WTC11 (cell line): ENCODE measurements at regions not wholly inside any gene's neighbourhood (a gene's known extent, or its start where the extent isn't known, plus 50 kb on each side); places are given as distances from the start of the nearest gene placed in this dataset.

ENCODE experiments used
- ATAC-seq: fragments of 200-7000 bp; cut with Tn5 transposase; 2 replicates; pipeline ENCODE4 v1.10.0; 2021; ENCODE audit warnings: mild to moderate bottlenecking, moderate library complexity
- CTCF ChIA-PET: fragments of 300-600 bp; sonication (Branson Sonifier 250); formaldehyde crosslinking; loops from one replicate; lab custom pipeline; 2021; ENCODE audit warnings: antibody characterized with exemption; lab: Charles Lee
- POLR2A ChIA-PET: fragments of 350-600 bp; sonication (Branson Sonifier 250); formaldehyde crosslinking; loops from one replicate; lab custom pipeline; 2021; ENCODE audit warnings: antibody characterized with exemption; lab: Charles Lee
- DNase-seq: peaks from one replicate; pipeline ENCODE4 v3.0.0; 2021; ENCODE audit warnings: low spot score
- H3K27ac Mint-ChIP-seq: 2 replicates; pipeline ENCODE4 v1.8.0; 2021; ENCODE audit warnings: mixed read lengths
- H3K27me3 Mint-ChIP-seq: 2 replicates; pipeline ENCODE4 v1.8.0; 2021; ENCODE audit warnings: low read depth, mild to moderate bottlenecking, moderate library complexity, mixed read lengths
- H3K36me3 Mint-ChIP-seq: 2 replicates; pipeline ENCODE4 v1.8.0; 2021; ENCODE audit warnings: mixed read lengths
- H3K4me1 Mint-ChIP-seq: 2 replicates; pipeline ENCODE4 v1.8.0; 2022; ENCODE audit warnings: mixed read lengths
- H3K4me3 Mint-ChIP-seq: 2 replicates; pipeline ENCODE4 v1.8.0; 2021; ENCODE audit warnings: mild to moderate bottlenecking, moderate library complexity, mixed read lengths
- H3K9me3 Mint-ChIP-seq: 2 replicates; pipeline ENCODE4 v1.8.0; 2021; ENCODE audit warnings: mixed read lengths
- ESRRA ChIP-seq: sonication (generic); formaldehyde crosslinking; IDR thresholded peaks from 2 replicates; pipeline ENCODE4 v1.8.1; 2022; ENCODE audit warnings: mild to moderate bottlenecking, missing genetic modification reagents, borderline replicate concordance
- IRF2 ChIP-seq: sonication (generic); formaldehyde crosslinking; IDR thresholded peaks from 2 replicates; pipeline ENCODE4 v1.8.0; 2022; ENCODE audit warnings: low read depth, missing genetic modification reagents, borderline replicate concordance
- JUN ChIP-seq: sonication (generic); formaldehyde crosslinking; IDR thresholded peaks from 2 replicates; pipeline ENCODE4 v1.8.0; 2023; ENCODE audit warnings: mild to moderate bottlenecking, missing genetic modification reagents
- MYBL2 ChIP-seq: sonication (generic); formaldehyde crosslinking; IDR thresholded peaks from 2 replicates; pipeline ENCODE4 v1.8.1; 2023; ENCODE audit warnings: mild to moderate bottlenecking, moderate library complexity, missing genetic modification reagents
- TCF7 ChIP-seq: sonication (generic); formaldehyde crosslinking; IDR thresholded peaks from 2 replicates; pipeline ENCODE4 v1.8.0; 2022; ENCODE audit warnings: mild to moderate bottlenecking, low read depth, missing genetic modification reagents, moderate library complexity
- ZNF232 ChIP-seq: sonication (generic); formaldehyde crosslinking; IDR thresholded peaks from 2 replicates; pipeline ENCODE4 v1.8.0; 2022; ENCODE audit warnings: mild to moderate bottlenecking, missing genetic modification reagents
- ZNF416 ChIP-seq: fragments of 250-450 bp; sonication (Bioruptor Pico); IDR thresholded peaks from 2 replicates; pipeline ENCODE4 v1.9.0; 2021; ENCODE audit warnings: mild to moderate bottlenecking, inconsistent platforms
- ZNF423 ChIP-seq: fragments of 250-450 bp; sonication (Bioruptor Pico); IDR thresholded peaks from 2 replicates; pipeline ENCODE4 v2.1.2; 2022; ENCODE audit warnings: mild to moderate bottlenecking, moderate library complexity
- ZNF671 ChIP-seq: fragments of 250-450 bp; sonication (Bioruptor Pico); IDR thresholded peaks from 2 replicates; pipeline ENCODE4 v1.8.0; 2021; ENCODE audit warnings: mild to moderate bottlenecking
- TF ChIP-seq, protein P1 (sequence below): sonication (generic); formaldehyde crosslinking; IDR thresholded peaks from 2 replicates; pipeline ENCODE4 v1.8.0; 2022; ENCODE audit warnings: mild to moderate bottlenecking, missing genetic modification reagents
- TF ChIP-seq, protein P2 (sequence below): fragments of 250-450 bp; sonication (Bioruptor Pico); IDR thresholded peaks from 2 replicates; pipeline ENCODE4 v1.9.0; 2021; ENCODE audit warnings: mild to moderate bottlenecking
- TF ChIP-seq, protein P3 (sequence below): fragments of 250-450 bp; sonication (Bioruptor Pico); conservative IDR thresholded peaks from 2 replicates; pipeline ENCODE4 v1.9.0; 2021; ENCODE audit warnings: mild to moderate bottlenecking
- TF ChIP-seq, protein P4 (sequence below): sonication (generic); formaldehyde crosslinking; IDR thresholded peaks from 2 replicates; pipeline ENCODE4 v1.8.0; 2023; ENCODE audit warnings: missing genetic modification reagents, mild to moderate bottlenecking, borderline replicate concordance
- TF ChIP-seq, protein P5 (sequence below): fragments of 250-450 bp; sonication (Bioruptor Pico); IDR thresholded peaks from 2 replicates; pipeline ENCODE4 v1.8.0; 2021; ENCODE audit warnings: mild to moderate bottlenecking
- TF ChIP-seq, protein P6 (sequence below): sonication (generic); formaldehyde crosslinking; IDR thresholded peaks from 2 replicates; pipeline ENCODE4 v1.8.0; 2022; ENCODE audit warnings: mild to moderate bottlenecking, missing genetic modification reagents
- TF ChIP-seq, protein P7 (sequence below): sonication (generic); formaldehyde crosslinking; IDR thresholded peaks from 2 replicates; pipeline ENCODE4 v1.8.1; 2022; ENCODE audit warnings: missing genetic modification reagents, borderline replicate concordance

DNA sequence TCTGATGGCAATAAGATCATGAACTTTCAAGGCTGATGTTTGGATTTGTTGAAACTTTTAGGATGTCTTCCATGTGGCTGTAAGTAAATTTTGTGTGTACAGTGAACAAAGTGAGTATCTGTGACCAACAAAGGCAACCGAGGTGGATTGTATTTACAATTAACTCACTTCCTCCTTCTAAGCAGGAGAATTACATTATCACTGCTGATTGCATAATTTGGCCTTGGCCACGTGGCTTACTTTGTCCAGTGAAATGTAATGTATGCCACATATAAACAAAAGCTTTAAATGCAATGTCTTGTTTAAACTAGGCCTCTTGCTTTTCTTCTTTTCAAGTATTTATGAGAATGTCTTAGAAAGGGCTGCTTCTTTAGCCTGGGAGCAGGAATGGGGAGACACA, 66.3 kb upstream of the MAD2L1 start:
- ATAC-seq (no peak), DNase-seq (no peak)
- POLR2A ChIA-PET = no interaction called here
- Mint-ChIP-seq H3K4me1 (no peaks in the 10 kb centered on the region), H3K9me3 (peaks cover 15% of the 10 kb centered on the region), H3K27me3 (no peaks in the 10 kb centered on the region), H3K27ac (no peak overlapping the region), H3K36me3 (no peaks in the 10 kb centered on the region), H3K4me3 (no peak overlapping the region)
- CTCF ChIA-PET = no interaction called here
- TF ChIP-seq ESRRA (CRISPR knock-in tag) = no peak
- TF ChIP-seq MYBL2 (CRISPR knock-in tag) = no peak
- TF ChIP-seq ZNF423 (CRISPR knock-in tag) = no peak
- TF ChIP-seq, protein P1, sequence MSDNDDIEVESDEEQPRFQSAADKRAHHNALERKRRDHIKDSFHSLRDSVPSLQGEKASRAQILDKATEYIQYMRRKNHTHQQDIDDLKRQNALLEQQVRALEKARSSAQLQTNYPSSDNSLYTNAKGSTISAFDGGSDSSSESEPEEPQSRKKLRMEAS = no peak
- TF ChIP-seq, protein P2, sequence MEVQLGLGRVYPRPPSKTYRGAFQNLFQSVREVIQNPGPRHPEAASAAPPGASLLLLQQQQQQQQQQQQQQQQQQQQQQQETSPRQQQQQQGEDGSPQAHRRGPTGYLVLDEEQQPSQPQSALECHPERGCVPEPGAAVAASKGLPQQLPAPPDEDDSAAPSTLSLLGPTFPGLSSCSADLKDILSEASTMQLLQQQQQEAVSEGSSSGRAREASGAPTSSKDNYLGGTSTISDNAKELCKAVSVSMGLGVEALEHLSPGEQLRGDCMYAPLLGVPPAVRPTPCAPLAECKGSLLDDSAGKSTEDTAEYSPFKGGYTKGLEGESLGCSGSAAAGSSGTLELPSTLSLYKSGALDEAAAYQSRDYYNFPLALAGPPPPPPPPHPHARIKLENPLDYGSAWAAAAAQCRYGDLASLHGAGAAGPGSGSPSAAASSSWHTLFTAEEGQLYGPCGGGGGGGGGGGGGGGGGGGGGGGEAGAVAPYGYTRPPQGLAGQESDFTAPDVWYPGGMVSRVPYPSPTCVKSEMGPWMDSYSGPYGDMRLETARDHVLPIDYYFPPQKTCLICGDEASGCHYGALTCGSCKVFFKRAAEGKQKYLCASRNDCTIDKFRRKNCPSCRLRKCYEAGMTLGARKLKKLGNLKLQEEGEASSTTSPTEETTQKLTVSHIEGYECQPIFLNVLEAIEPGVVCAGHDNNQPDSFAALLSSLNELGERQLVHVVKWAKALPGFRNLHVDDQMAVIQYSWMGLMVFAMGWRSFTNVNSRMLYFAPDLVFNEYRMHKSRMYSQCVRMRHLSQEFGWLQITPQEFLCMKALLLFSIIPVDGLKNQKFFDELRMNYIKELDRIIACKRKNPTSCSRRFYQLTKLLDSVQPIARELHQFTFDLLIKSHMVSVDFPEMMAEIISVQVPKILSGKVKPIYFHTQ (CRISPR knock-in tag) = no peak
- TF ChIP-seq TCF7 (CRISPR knock-in tag) = no peak
- no peak for TF ChIP-seq ZNF416 (CRISPR knock-in tag)
- TF ChIP-seq, protein P3, sequence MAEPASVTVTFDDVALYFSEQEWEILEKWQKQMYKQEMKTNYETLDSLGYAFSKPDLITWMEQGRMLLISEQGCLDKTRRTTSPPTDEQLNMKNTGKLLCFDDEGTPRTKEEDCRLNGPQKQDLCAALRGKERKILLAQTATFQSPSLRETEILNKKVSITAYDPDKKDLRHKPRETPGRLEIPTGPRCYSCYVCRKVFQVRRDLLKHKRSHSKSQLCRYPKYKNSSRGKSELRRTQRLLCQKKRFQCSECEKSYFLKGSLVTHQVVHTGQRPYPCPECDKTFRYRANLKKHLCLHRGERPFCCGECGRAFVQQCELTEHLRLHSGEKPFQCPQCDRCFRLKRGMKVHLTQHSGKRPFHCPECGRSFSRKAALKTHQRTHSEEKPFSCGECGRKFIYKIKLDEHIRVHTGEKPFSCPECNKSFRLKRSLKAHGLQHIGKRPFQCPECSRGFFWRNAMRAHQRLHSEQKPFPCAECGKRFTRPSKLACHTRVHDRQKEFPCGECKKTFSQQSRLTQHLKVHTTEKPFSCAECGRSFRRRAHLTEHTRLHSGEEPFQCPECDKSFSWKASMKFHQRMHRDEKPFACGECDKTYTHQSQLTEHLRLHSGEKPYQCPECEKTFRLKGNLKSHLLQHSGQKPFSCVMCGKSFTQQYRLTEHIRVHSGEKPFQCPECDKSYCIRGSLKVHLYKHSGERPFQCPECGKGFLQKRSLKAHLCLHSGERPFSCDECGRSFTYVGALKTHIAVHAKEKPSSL (CRISPR knock-in tag) = no peak
- TF ChIP-seq, protein P4, sequence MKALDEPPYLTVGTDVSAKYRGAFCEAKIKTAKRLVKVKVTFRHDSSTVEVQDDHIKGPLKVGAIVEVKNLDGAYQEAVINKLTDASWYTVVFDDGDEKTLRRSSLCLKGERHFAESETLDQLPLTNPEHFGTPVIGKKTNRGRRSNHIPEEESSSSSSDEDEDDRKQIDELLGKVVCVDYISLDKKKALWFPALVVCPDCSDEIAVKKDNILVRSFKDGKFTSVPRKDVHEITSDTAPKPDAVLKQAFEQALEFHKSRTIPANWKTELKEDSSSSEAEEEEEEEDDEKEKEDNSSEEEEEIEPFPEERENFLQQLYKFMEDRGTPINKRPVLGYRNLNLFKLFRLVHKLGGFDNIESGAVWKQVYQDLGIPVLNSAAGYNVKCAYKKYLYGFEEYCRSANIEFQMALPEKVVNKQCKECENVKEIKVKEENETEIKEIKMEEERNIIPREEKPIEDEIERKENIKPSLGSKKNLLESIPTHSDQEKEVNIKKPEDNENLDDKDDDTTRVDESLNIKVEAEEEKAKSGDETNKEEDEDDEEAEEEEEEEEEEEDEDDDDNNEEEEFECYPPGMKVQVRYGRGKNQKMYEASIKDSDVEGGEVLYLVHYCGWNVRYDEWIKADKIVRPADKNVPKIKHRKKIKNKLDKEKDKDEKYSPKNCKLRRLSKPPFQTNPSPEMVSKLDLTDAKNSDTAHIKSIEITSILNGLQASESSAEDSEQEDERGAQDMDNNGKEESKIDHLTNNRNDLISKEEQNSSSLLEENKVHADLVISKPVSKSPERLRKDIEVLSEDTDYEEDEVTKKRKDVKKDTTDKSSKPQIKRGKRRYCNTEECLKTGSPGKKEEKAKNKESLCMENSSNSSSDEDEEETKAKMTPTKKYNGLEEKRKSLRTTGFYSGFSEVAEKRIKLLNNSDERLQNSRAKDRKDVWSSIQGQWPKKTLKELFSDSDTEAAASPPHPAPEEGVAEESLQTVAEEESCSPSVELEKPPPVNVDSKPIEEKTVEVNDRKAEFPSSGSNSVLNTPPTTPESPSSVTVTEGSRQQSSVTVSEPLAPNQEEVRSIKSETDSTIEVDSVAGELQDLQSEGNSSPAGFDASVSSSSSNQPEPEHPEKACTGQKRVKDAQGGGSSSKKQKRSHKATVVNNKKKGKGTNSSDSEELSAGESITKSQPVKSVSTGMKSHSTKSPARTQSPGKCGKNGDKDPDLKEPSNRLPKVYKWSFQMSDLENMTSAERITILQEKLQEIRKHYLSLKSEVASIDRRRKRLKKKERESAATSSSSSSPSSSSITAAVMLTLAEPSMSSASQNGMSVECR (CRISPR knock-in tag) = no peak
- TF ChIP-seq, protein P5, sequence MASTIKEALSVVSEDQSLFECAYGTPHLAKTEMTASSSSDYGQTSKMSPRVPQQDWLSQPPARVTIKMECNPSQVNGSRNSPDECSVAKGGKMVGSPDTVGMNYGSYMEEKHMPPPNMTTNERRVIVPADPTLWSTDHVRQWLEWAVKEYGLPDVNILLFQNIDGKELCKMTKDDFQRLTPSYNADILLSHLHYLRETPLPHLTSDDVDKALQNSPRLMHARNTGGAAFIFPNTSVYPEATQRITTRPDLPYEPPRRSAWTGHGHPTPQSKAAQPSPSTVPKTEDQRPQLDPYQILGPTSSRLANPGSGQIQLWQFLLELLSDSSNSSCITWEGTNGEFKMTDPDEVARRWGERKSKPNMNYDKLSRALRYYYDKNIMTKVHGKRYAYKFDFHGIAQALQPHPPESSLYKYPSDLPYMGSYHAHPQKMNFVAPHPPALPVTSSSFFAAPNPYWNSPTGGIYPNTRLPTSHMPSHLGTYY (CRISPR knock-in tag) = no peak
- TF ChIP-seq JUN (CRISPR knock-in tag) = no peak
- TF ChIP-seq, protein P6, sequence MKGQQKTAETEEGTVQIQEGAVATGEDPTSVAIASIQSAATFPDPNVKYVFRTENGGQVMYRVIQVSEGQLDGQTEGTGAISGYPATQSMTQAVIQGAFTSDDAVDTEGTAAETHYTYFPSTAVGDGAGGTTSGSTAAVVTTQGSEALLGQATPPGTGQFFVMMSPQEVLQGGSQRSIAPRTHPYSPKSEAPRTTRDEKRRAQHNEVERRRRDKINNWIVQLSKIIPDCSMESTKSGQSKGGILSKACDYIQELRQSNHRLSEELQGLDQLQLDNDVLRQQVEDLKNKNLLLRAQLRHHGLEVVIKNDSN (CRISPR knock-in tag) = no peak

DNA sequence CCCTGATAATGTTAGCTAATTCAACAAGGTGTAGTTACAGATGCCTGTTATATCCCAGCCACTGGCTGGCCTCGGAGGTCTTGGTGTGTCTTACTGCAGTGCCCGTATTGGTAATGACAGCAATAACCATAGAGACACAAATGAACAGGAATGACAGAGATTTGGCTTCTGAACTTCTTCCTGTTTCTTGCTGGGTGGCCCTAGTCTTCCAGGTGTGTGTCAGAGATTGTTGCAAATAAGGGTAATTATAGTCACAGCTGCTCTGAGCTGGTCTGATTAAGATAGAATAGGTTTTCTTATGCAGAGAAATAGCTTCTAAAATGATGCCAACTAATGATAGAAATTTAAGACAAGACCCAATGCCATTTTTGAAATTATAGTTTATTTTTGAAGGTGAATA, 64.1 kb upstream of the MAD2L1 start:
- ATAC-seq (no peak), DNase-seq (no peak)
- H3K9me3 Mint-ChIP-seq = peaks cover 4% of the 10 kb centered on the region
- no peaks in the 10 kb centered on the region for H3K36me3 Mint-ChIP-seq
- H3K4me3 Mint-ChIP-seq = no peak overlapping the region
- H3K27ac Mint-ChIP-seq = no peak overlapping the region
- no peaks in the 10 kb centered on the region for H3K4me1 Mint-ChIP-seq
- TF ChIP-seq, protein P7, sequence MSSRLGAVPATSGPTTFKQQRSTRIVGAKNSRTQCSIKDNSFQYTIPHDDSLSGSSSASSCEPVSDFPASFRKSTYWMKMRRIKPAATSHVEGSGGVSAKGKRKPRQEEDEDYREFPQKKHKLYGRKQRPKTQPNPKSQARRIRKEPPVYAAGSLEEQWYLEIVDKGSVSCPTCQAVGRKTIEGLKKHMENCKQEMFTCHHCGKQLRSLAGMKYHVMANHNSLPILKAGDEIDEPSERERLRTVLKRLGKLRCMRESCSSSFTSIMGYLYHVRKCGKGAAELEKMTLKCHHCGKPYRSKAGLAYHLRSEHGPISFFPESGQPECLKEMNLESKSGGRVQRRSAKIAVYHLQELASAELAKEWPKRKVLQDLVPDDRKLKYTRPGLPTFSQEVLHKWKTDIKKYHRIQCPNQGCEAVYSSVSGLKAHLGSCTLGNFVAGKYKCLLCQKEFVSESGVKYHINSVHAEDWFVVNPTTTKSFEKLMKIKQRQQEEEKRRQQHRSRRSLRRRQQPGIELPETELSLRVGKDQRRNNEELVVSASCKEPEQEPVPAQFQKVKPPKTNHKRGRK (CRISPR knock-in tag) = no peak
- TF ChIP-seq IRF2 (CRISPR knock-in tag) (no peak), ZNF671 (CRISPR knock-in tag) (no peak), ZNF232 (CRISPR knock-in tag) (no peak)
- ChIA-PET POLR2A (interaction anchor here (0.7 kb wide), 1 partner anchor 15 kb away, joined by 3 read pairs; no protein-coding TSS in a partner anchor), CTCF (no interaction called here)
- no peaks in the 10 kb centered on the region for H3K27me3 Mint-ChIP-seq
